HFF-Myc (cell line): ENCODE measurements at regions not wholly inside any gene's neighbourhood (a gene's known extent, or its start where the extent isn't known, plus 50 kb on each side); places are given as distances from the start of the nearest gene placed in this dataset.

Experiments
- DNase-seq: peaks from one replicate; pipeline ENCODE4 v3.0.0-alpha.2; 2011; ENCODE audit warnings: low read depth; ENCODE audit errors: extremely low read depth
- H3K4me3 ChIP-seq: replicated peaks from 2 replicates; pipeline ENCODE4 v1.5.1; 2011; ENCODE audit warnings: low read depth, mild to moderate bottlenecking, control low read depth, low read length
- TF ChIP-seq, protein P1 (sequence below): IDR thresholded peaks from 2 replicates; pipeline ENCODE4 v1.5.1; 2012; ENCODE audit warnings: mild to moderate bottlenecking, low read depth, low read length, control low read depth; ENCODE audit errors: missing control alignments

DNA sequence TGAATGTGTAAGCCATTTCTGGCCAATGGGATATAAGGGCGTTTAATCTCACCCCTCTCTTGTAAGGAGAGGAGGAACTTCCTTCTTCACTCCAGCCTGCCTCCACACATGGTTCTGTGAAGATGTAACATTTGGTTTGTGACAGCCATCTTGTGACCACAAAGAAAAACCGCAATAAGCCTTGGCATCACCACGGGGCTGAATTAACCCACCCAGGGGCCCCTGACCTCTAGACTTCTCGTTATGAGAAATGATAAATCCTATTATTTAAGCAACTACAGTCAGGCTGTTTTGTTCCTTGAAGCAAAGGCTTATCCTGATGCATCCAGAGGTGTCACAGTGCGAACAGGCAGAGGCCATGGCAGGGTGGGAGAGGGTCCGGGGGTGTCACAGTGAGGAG is 139.7 kb downstream of the CDC5L start:
- TF ChIP-seq, protein P1, sequence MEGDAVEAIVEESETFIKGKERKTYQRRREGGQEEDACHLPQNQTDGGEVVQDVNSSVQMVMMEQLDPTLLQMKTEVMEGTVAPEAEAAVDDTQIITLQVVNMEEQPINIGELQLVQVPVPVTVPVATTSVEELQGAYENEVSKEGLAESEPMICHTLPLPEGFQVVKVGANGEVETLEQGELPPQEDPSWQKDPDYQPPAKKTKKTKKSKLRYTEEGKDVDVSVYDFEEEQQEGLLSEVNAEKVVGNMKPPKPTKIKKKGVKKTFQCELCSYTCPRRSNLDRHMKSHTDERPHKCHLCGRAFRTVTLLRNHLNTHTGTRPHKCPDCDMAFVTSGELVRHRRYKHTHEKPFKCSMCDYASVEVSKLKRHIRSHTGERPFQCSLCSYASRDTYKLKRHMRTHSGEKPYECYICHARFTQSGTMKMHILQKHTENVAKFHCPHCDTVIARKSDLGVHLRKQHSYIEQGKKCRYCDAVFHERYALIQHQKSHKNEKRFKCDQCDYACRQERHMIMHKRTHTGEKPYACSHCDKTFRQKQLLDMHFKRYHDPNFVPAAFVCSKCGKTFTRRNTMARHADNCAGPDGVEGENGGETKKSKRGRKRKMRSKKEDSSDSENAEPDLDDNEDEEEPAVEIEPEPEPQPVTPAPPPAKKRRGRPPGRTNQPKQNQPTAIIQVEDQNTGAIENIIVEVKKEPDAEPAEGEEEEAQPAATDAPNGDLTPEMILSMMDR, result no peak
- H3K4me3 ChIP-seq, result no peak overlapping the region
- no peak for DNase-seq

GRCh38 chr6:44527583-44528369 is 140.3 kb downstream of the CDC5L start:
- no peak for DNase-seq
- no peak overlapping the region for H3K4me3 ChIP-seq
- TF ChIP-seq, protein P1, result no peak

DNA sequence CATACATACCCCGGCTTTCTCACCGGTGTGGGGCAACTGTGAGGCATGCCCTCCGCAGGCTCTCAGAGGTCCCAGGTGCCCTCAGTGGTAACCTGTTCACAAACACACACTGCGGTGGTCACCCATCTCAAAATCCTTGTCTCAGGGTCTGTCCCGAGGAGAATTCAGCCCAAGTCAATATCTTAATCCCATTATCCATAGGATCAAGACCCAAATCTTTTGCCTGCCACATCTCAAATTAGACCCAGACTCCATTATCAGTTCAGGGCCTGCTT is 140.8 kb downstream of the CDC5L start:
- H3K4me3 ChIP-seq, result no peak overlapping the region
- DNase-seq, result no peak
- TF ChIP-seq, protein P1, result no peak

DNA sequence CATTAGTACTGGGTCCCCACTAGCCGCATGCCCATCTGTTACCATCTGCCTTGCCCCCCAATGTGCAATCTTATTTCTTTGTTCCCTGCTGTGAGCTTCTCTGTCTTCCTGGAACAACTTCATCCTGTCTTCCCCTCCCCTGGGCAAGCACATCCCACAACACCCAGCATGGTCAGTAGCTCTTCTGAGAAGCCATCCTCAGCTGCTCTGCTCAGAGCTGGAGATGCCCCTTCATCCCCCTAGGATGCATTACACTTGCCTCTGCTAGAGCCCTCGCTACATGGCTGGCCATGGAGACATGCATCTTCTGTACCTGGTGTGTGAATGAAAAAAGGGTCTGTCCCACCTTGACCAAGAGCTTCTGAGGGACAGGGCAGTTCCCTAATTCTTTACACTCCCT is 141.2 kb downstream of the CDC5L start:
- H3K4me3 ChIP-seq, result no peak overlapping the region
- TF ChIP-seq, protein P1, result no peak
- DNase-seq, result no peak

GRCh38 chr6:44529146-44529905 is 141.8 kb downstream of the CDC5L start:
- TF ChIP-seq, protein P1, result no peak
- H3K4me3 ChIP-seq, result no peak overlapping the region
- no peak for DNase-seq

GRCh38 chr6:44530209-44530909 is 142.9 kb downstream of the CDC5L start:
- no peak overlapping the region for H3K4me3 ChIP-seq
- TF ChIP-seq, protein P1, result no peak
- no peak for DNase-seq
